Esophagus squamous epithelium (tissue), 4 donors: ENCODE measurements at regions not wholly inside any gene's neighbourhood (a gene's known extent, or its start where the extent isn't known, plus 50 kb on each side); places are given as distances from the start of the nearest gene placed in this dataset.

Source experiments
- POLR2A ChIP-seq, 4 donors: fragments of 450-650 bp; IDR thresholded peaks; one replicate each; pipeline ENCODE4 v1.6.1; 2017; ENCODE audit warnings: antibody characterized with exemption in 4 of 4, mild to moderate bottlenecking in 4 of 4, moderate library complexity in 3 of 4
- TF ChIP-seq, protein P1 (sequence below), 6 experiments: fragments of 450-650 bp in 4 of 6; fragments of 200-600 bp in 2 of 6; sonication (generic) in 2 of 6; IDR thresholded peaks; one replicate each; pipeline ENCODE4 v1.5.1; 2016 to 2019; ENCODE audit warnings: antibody characterized with exemption in 6 of 6, mild to moderate bottlenecking in 4 of 6, moderate library complexity in 4 of 6

DNA sequence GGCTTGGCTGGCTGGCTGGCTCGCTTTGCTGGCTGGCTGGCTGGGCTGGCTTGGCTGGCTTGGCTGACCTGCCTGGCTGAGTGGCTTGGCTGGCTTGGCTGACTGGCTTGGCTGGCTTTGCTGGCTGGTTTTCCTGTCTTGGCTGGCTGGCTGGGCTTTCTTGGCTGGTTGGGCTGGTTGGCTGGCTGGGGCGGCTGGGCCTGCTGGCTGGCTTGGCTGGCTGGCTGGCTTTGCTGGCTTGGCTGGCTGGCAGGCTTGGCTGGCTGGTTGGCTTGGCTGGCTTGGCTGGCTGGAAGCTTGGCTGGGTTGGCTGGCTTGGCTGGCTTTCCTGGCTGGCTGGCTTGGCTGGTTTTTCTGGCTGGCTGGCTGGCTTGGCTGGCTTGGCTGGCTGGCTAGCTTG is 435.6 kb downstream of the GOLGA6L6 start:
- TF ChIP-seq POLR2A (IDR thresholded peaks at IDR 0.05) = no peak
- TF ChIP-seq, protein P1, sequence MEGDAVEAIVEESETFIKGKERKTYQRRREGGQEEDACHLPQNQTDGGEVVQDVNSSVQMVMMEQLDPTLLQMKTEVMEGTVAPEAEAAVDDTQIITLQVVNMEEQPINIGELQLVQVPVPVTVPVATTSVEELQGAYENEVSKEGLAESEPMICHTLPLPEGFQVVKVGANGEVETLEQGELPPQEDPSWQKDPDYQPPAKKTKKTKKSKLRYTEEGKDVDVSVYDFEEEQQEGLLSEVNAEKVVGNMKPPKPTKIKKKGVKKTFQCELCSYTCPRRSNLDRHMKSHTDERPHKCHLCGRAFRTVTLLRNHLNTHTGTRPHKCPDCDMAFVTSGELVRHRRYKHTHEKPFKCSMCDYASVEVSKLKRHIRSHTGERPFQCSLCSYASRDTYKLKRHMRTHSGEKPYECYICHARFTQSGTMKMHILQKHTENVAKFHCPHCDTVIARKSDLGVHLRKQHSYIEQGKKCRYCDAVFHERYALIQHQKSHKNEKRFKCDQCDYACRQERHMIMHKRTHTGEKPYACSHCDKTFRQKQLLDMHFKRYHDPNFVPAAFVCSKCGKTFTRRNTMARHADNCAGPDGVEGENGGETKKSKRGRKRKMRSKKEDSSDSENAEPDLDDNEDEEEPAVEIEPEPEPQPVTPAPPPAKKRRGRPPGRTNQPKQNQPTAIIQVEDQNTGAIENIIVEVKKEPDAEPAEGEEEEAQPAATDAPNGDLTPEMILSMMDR (IDR thresholded peaks at IDR 0.05) = no peak
